Stomach (tissue), 4 donors: ENCODE measurements at regions not wholly inside any gene's neighbourhood (a gene's known extent, or its start where the extent isn't known, plus 50 kb on each side); places are given as distances from the start of the nearest gene placed in this dataset.

ENCODE experiments used
- CTCF ChIP-seq, 7 experiments: fragments of 450-650 bp in 4 of 7; fragments of 200-600 bp in 3 of 7; sonication (generic) in 3 of 7; IDR thresholded peaks; one replicate each; pipeline ENCODE4 v1.5.1; 2016 to 2019; ENCODE audit warnings: antibody characterized with exemption in 7 of 7, control low read depth in 2 of 7, mild to moderate bottlenecking in 1 of 7
- EP300 ChIP-seq: sonication (generic); formaldehyde crosslinking; IDR thresholded peaks from one replicate; pipeline ENCODE4 v1.6.1; 2017; ENCODE audit warnings: antibody characterized with exemption
- POLR2A ChIP-seq, 4 donors: fragments of 450-650 bp; IDR thresholded peaks; one replicate each; pipeline ENCODE4 v1.6.1; 2016; ENCODE audit warnings: antibody characterized with exemption in 4 of 4, control low read depth in 2 of 4, mild to moderate bottlenecking in 1 of 4, moderate library complexity in 1 of 4
- POLR2AphosphoS5 ChIP-seq, 3 donors: sonication (generic); formaldehyde crosslinking; IDR thresholded peaks; one replicate each; pipeline ENCODE4 v1.6.1; 2016; ENCODE audit warnings: antibody characterized with exemption in 3 of 3

DNA sequence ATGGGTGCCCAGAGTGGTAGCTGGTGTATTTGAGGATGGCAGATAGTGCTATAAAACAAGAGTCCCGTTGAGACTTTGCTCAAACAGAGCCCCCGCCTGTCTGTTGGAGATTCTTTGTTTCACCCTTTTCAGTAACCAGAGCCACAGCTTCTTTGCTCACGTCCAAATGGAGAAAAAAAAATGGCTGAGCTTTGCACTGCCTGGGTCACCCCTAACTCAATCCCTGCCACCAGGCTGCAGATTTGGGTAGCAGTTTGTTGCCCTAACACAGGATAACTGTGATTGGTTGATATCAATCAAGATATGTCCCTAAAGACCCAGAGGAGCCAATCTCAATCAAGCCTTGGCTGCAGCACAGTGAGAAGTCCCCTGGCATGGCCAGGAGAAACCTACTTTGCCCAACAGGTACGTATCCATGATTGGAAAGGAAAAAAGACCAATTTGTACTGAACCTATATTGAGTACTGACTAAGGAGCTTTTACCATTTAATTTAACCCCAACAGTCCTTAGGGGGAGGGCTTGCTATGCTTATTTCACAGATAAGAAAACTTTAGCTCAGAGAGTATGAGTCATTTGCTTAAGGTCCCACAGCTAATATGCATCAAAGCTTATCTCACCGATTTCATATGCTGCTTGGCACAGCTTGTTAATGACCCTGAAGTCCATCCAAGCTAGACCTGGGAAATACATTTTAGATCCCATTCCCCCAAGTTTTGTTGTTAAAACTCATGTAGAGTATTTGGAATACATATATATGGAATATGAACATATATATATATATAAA is 72.0 kb upstream of the SH3BP4 start:
- TF ChIP-seq POLR2A (IDR thresholded peaks at IDR 0.05) (no peak), CTCF (IDR thresholded peaks at IDR 0.05) (no peak), EP300 (no peak), POLR2AphosphoS5 (IDR thresholded peaks at IDR 0.05) (no peak)
